ENCODE measurements at regions not wholly inside any gene's neighbourhood (a gene's known extent, or its start where the extent isn't known, plus 50 kb on each side); places are given as distances from the start of the nearest gene placed in this dataset.

DNA sequence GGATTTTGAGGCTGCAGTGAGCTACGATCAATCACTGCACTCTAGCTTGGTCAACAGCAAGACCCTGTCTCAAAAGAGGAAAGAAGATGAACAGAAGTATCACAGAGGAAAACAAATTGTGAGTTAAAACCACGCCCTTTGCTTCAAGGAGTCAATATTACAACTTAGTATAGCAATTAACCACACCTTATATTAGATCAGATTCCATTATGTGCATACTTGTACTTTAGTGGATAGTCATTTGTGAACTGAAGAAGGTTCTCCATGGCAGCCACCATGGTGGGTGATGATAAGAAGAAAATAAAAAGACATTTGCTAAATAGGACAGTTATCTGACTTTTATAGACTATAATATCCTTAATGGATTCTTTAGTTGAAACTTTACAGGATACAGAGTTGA lies 72.3 kb upstream of the EFEMP1 start:
- H3K36me3 Mint-ChIP-seq: no peaks in the 10 kb centered on the region

GRCh38 chr2:55999231-55999630 lies 75.6 kb upstream of the EFEMP1 start:
- Histone ChIP-seq H3F3A (ENCODE audit: low read depth) (no peaks in the 10 kb centered on the region), H3K9ac (no peak overlapping the region), H3K79me2 (ENCODE audit: low read depth) (no peaks in the 10 kb centered on the region), H3K27ac (no peak overlapping the region), H2AFZ (replicated peaks) (no peak overlapping the region), H3K9me3 (ENCODE audit: low read depth) (no peaks in the 10 kb centered on the region), H3K36me3 (no peaks in the 10 kb centered on the region), H4K20me1 (ENCODE audit: low read depth) (no peaks in the 10 kb centered on the region), H3K4me2 (no peak overlapping the region), H3K27me3 (peaks cover 7% of the 10 kb centered on the region), H3K4me3 (no peak overlapping the region), H3K4me1 (no peaks in the 10 kb centered on the region)
- no peak overlapping the region for H3K4me3 Mint-ChIP-seq
- no peak for DNase-seq (ENCODE audit: low spot score)
- no peak overlapping the region for H3K27ac Mint-ChIP-seq
- H3K9me3 Mint-ChIP-seq: peaks cover 4% of the 10 kb centered on the region
- no peaks in the 10 kb centered on the region for H3K4me1 Mint-ChIP-seq
- TF ChIP-seq, protein P1, sequence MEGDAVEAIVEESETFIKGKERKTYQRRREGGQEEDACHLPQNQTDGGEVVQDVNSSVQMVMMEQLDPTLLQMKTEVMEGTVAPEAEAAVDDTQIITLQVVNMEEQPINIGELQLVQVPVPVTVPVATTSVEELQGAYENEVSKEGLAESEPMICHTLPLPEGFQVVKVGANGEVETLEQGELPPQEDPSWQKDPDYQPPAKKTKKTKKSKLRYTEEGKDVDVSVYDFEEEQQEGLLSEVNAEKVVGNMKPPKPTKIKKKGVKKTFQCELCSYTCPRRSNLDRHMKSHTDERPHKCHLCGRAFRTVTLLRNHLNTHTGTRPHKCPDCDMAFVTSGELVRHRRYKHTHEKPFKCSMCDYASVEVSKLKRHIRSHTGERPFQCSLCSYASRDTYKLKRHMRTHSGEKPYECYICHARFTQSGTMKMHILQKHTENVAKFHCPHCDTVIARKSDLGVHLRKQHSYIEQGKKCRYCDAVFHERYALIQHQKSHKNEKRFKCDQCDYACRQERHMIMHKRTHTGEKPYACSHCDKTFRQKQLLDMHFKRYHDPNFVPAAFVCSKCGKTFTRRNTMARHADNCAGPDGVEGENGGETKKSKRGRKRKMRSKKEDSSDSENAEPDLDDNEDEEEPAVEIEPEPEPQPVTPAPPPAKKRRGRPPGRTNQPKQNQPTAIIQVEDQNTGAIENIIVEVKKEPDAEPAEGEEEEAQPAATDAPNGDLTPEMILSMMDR (IDR thresholded peaks at IDR 0.05): no peak
- TF ChIP-seq EZH2 (IDR thresholded peaks at IDR 0.05): no peak
- TF ChIP-seq EZH2phosphoT487 (IDR thresholded peaks at IDR 0.05): no peak
- peaks cover 21% of the 10 kb centered on the region for H3K27me3 Mint-ChIP-seq (ENCODE audit: insufficient read depth, low read depth)
- H3K36me3 Mint-ChIP-seq: no peaks in the 10 kb centered on the region

More for the DNA sequence above, 72.3 kb upstream of the EFEMP1 start:
- no peaks in the 10 kb centered on the region for H3K79me2 ChIP-seq (ENCODE audit: low read depth)
- no peak for TF ChIP-seq EZH2 (IDR thresholded peaks at IDR 0.05)
- TF ChIP-seq, protein P1 (IDR thresholded peaks at IDR 0.05): no peak
- no peak for TF ChIP-seq EZH2phosphoT487 (IDR thresholded peaks at IDR 0.05)
- no peak overlapping the region for H3K4me3 ChIP-seq
- H4K20me1 ChIP-seq (ENCODE audit: low read depth): no peaks in the 10 kb centered on the region
- H2AFZ ChIP-seq (replicated peaks): no peak overlapping the region
- DNase-seq (ENCODE audit: low spot score): no peak
- H3K4me1 ChIP-seq: no peaks in the 10 kb centered on the region
- H3K27me3 Mint-ChIP-seq (ENCODE audit: insufficient read depth, low read depth): peaks cover 16% of the 10 kb centered on the region
- H3K4me2 ChIP-seq: no peak overlapping the region
- H3F3A ChIP-seq (ENCODE audit: low read depth): no peaks in the 10 kb centered on the region
- H3K27ac Mint-ChIP-seq: no peak overlapping the region
- no peaks in the 10 kb centered on the region for H3K36me3 ChIP-seq
- no peaks in the 10 kb centered on the region for H3K9me3 ChIP-seq (ENCODE audit: low read depth)
- H3K27ac ChIP-seq: no peak overlapping the region
- H3K4me3 Mint-ChIP-seq: no peak overlapping the region
- no peaks in the 10 kb centered on the region for H3K4me1 Mint-ChIP-seq
- no peaks in the 10 kb centered on the region for H3K9me3 Mint-ChIP-seq
- no peak overlapping the region for H3K9ac ChIP-seq
- H3K27me3 ChIP-seq: no peaks in the 10 kb centered on the region

DNA sequence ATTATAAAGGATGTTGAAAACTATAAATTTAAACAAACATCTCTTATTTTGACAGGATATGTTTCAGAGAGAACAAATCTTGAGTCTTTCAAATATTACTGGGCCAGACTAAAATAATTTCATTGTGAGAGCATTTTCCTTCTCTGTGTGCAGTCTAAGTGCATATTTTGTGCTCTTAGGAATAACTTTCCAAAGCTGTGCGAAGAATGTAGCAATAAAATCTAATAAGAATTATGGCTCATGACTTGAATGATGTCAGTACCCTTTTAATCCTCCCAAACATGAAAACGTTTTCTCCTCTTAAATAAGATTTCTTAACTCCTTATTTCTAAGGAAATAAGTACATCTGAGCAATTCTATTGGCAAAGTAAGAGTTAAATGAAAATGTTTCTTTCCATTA lies 76.2 kb upstream of the EFEMP1 start:
- Histone ChIP-seq H3K27me3 (peaks cover 7% of the 10 kb centered on the region), H3K79me2 (ENCODE audit: low read depth) (no peaks in the 10 kb centered on the region), H3K9ac (no peak overlapping the region), H3K27ac (no peak overlapping the region), H4K20me1 (ENCODE audit: low read depth) (no peaks in the 10 kb centered on the region), H3K9me3 (ENCODE audit: low read depth) (no peaks in the 10 kb centered on the region), H3K4me2 (no peak overlapping the region), H3K36me3 (no peaks in the 10 kb centered on the region), H3K4me1 (no peaks in the 10 kb centered on the region), H3F3A (ENCODE audit: low read depth) (no peaks in the 10 kb centered on the region), H2AFZ (replicated peaks) (no peak overlapping the region), H3K4me3 (no peak overlapping the region)
- no peaks in the 10 kb centered on the region for H3K4me1 Mint-ChIP-seq
- H3K4me3 Mint-ChIP-seq: no peak overlapping the region
- H3K27ac Mint-ChIP-seq: no peak overlapping the region
- no peak for TF ChIP-seq EZH2phosphoT487 (IDR thresholded peaks at IDR 0.05)
- TF ChIP-seq, protein P1 (IDR thresholded peaks at IDR 0.05): no peak
- TF ChIP-seq EZH2 (IDR thresholded peaks at IDR 0.05): no peak
- peaks cover 4% of the 10 kb centered on the region for H3K9me3 Mint-ChIP-seq
- no peaks in the 10 kb centered on the region for H3K36me3 Mint-ChIP-seq
- no peak for DNase-seq (ENCODE audit: low spot score)
- peaks cover 21% of the 10 kb centered on the region for H3K27me3 Mint-ChIP-seq (ENCODE audit: insufficient read depth, low read depth)
